ENCODE measurements at regions not wholly inside any gene's neighbourhood (a gene's known extent, or its start where the extent isn't known, plus 50 kb on each side); places are given as distances from the start of the nearest gene placed in this dataset.
A peak's percentile ranks its signal among the peaks of the same experiment; 100 is the strongest.

DNA sequence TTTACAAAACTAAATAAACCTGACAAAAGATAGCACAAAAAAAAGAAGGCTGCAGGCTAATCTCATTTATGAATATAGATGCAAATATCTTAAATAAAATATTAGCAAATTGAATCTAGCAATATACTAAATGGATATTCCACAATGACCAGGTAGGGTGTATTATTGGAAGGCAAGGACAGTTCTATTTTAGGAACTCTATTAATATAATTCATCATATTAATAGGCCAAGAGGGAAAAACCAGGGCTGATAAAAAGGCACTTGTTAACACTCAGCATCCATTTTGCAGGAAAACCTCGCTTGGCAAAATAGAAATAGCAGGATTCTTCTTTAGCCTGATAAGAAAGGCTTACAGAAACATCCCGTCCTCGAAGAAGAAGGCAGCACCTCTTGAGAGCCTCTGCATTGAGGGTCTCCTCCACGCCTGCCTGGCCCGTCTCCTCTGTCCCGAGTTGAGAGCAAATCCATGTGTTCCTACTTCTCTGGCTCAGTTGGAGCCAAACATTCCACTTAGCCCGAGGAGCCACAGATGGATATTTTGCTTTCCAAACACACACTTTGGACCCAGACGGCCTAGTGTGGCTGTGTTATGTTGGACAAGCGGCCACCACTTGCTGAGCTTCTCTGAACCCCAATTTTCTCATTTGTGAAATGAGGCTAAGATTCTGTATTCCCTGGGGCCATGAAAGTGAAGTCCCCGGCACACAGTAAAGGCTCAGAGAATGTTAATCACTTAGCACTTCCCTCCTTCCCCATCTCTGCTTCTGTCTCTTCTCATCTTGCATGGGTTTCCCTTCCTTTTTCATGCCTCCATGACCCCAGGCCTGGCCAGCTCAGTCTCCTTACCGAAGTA lies 181.8 kb upstream of the MVB12B start:
- H3K4me3 ChIP-seq = no peak overlapping the region
- TF ChIP-seq, protein P1, sequence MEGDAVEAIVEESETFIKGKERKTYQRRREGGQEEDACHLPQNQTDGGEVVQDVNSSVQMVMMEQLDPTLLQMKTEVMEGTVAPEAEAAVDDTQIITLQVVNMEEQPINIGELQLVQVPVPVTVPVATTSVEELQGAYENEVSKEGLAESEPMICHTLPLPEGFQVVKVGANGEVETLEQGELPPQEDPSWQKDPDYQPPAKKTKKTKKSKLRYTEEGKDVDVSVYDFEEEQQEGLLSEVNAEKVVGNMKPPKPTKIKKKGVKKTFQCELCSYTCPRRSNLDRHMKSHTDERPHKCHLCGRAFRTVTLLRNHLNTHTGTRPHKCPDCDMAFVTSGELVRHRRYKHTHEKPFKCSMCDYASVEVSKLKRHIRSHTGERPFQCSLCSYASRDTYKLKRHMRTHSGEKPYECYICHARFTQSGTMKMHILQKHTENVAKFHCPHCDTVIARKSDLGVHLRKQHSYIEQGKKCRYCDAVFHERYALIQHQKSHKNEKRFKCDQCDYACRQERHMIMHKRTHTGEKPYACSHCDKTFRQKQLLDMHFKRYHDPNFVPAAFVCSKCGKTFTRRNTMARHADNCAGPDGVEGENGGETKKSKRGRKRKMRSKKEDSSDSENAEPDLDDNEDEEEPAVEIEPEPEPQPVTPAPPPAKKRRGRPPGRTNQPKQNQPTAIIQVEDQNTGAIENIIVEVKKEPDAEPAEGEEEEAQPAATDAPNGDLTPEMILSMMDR (IDR thresholded peaks at IDR 0.05) = no peak
- DNase-seq = no peak
- no peak for ATAC-seq
- H3K36me3 ChIP-seq (ENCODE audit: low read depth) = no peaks in the 10 kb centered on the region
- peaks cover 7% of the 10 kb centered on the region for H3K9me3 ChIP-seq
- intact Hi-C loops (cut with DNase I, micrococcal nuclease) = no loop called here
- H3K4me1 ChIP-seq (ENCODE audit: low read depth) = no peaks in the 10 kb centered on the region

DNA sequence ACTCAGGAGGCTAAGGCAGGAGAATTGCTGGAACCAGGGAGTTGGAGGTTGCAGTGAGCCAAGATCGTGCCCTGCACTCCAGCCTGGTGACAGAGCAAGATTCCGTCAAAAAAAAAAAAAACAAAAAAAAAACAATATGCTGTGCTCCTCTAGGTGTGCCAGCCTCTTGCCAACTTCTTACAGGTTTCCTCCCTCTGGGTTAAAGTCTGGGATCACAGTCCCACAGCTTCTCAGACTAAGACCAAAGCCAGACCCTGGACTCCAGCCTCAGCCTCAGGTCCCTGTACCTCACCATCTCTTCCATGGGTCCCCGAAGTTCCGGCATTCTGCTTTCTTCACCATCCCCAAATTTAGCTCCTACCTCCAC lies 180.8 kb upstream of the MVB12B start:
- no peak for DNase-seq
- intact Hi-C loops (cut with DNase I, micrococcal nuclease) = no loop called here
- no peak for ATAC-seq
- H3K9me3 ChIP-seq = peaks cover 2% of the 10 kb centered on the region
- H3K4me1 ChIP-seq (ENCODE audit: low read depth) = no peaks in the 10 kb centered on the region
- H3K36me3 ChIP-seq (ENCODE audit: low read depth) = no peaks in the 10 kb centered on the region
- TF ChIP-seq, protein P1 (IDR thresholded peaks at IDR 0.05) = no peak
- H3K4me3 ChIP-seq = no peak overlapping the region

- DNase-seq = peak in 1 of 3 donors; percentile 26
- intact Hi-C loops (cut with DNase I, micrococcal nuclease) = no loop called here
- H3K4me1 ChIP-seq (ENCODE audit: low read depth) = no peaks in the 10 kb centered on the region
- no peaks in the 10 kb centered on the region for H3K9me3 ChIP-seq
- ATAC-seq = peak; percentile 90
- H3K36me3 ChIP-seq (ENCODE audit: low read depth) = no peaks in the 10 kb centered on the region
- TF ChIP-seq, protein P1 (IDR thresholded peaks at IDR 0.05) = no peak
- H3K4me3 ChIP-seq = no peak overlapping the region
These were observed 180.1 kb upstream of the MVB12B start for GRCh38 chr9:126146254-126147145.

DNA sequence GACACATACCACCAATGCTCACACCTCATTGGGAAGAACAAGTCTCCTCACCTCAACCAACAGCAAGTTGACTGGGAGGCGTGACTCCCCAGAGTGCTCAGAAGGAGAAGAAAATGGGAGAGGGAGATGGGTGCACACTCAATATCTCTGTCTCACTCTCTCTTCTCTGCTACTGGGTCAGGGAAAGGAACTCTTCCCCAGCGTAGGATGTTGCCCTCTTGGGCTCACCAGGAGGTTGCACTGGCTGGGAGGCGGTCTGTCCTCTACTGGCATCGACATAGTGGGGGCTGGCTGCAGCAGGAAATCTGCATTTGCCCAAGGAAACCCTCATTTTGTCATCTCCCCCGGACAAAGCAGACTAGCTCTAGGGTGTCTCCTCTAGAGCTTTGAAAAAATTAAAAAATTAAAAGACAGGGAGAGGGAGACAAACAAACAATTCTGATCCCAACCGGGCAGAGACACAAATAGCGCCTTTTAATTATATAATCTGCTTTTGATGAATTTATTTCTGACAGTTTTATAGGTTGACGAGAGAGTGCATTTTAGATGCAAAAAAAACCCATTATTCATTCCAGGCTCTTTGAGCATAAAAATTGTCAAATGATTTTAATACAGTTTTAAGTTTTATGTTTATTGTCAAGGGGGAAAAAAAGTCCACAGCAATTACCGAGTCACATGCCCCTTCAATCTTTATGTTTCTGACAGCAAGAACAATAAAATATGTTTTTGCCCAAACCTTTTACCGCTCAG lies 179.3 kb upstream of the MVB12B start:
- Histone ChIP-seq H3K4me1 (ENCODE audit: low read depth) (peaks cover 6% of the 10 kb centered on the region), H3K9me3 (no peaks in the 10 kb centered on the region), H3K4me3 (no peak overlapping the region), H3K36me3 (ENCODE audit: low read depth) (no peaks in the 10 kb centered on the region)
- TF ChIP-seq, protein P1 (IDR thresholded peaks at IDR 0.05) = no peak
- intact Hi-C loops (cut with DNase I, micrococcal nuclease) = no loop called here
- ATAC-seq = no peak
- DNase-seq = no peak

All from mucosa of descending colon (tissue), 3 donors.